Esophagus mucosa (tissue), 1 donor: ENCODE measurements at regions not wholly inside any gene's neighbourhood (a gene's known extent, or its start where the extent isn't known, plus 50 kb on each side); places are given as distances from the start of the nearest gene placed in this dataset.

Experiments
- ATAC-seq: fragments of 200-7000 bp; cut with Tn5 transposase; one replicate; pipeline ENCODE4 v1.9.1; 2020
- donor health status: DM: yes; HTN: yes; CAD: no.

- no peak for ATAC-seq
Measured at GRCh38 chr1:30042438-30043147, 680.8 kb downstream of the MATN1 start.

- ATAC-seq, result no peak
Measured at GRCh38 chr1:30041741-30042437, 681.5 kb downstream of the MATN1 start.

GRCh38 chr1:30040081-30041019, 683.0 kb downstream of the MATN1 start:
- ATAC-seq, result no peak

GRCh38 chr1:30039354-30040080, 683.9 kb downstream of the MATN1 start:
- ATAC-seq, result no peak

- no peak for ATAC-seq
Measured at GRCh38 chr1:30038134-30039025, 685.0 kb downstream of the MATN1 start.

- no peak for ATAC-seq
Measured at GRCh38 chr1:30037251-30038118, 685.9 kb downstream of the MATN1 start.

- no peak for ATAC-seq
Measured at GRCh38 chr1:30036666-30037065, 686.7 kb downstream of the MATN1 start.

- ATAC-seq, result no peak
Measured at GRCh38 chr1:30036229-30036547, 687.2 kb downstream of the MATN1 start.

GRCh38 chr1:30035522-30036228, 687.7 kb downstream of the MATN1 start:
- no peak for ATAC-seq

GRCh38 chr1:30034627-30035521, 688.5 kb downstream of the MATN1 start:
- ATAC-seq, result no peak

- no peak for ATAC-seq
Measured at GRCh38 chr1:30034105-30034626, 689.2 kb downstream of the MATN1 start.

GRCh38 chr1:30033256-30034104, 689.9 kb downstream of the MATN1 start:
- no peak for ATAC-seq

GRCh38 chr1:30032302-30032701, 691.1 kb downstream of the MATN1 start:
- ATAC-seq, result no peak

- ATAC-seq, result no peak
Measured at GRCh38 chr1:30029677-30030076, 693.7 kb downstream of the MATN1 start.

- no peak for ATAC-seq
Measured at GRCh38 chr1:30028939-30029338, 694.4 kb downstream of the MATN1 start.

- ATAC-seq, result no peak
Measured at GRCh38 chr1:30028283-30028682, 695.1 kb downstream of the MATN1 start.

GRCh38 chr1:30027247-30027646, 696.1 kb downstream of the MATN1 start:
- no peak for ATAC-seq
